ENCODE measurements at regions not wholly inside any gene's neighbourhood (a gene's known extent, or its start where the extent isn't known, plus 50 kb on each side); places are given as distances from the start of the nearest gene placed in this dataset.
A peak's percentile ranks its signal among the peaks of the same experiment; 100 is the strongest.

GRCh38 chr12:102781117-102781516, 135.9 kb downstream of the PAH start:
- no peak for DNase-seq

- DNase-seq = no peak
Measured at GRCh38 chr12:102776041-102776440, 141.0 kb downstream of the PAH start.

DNA sequence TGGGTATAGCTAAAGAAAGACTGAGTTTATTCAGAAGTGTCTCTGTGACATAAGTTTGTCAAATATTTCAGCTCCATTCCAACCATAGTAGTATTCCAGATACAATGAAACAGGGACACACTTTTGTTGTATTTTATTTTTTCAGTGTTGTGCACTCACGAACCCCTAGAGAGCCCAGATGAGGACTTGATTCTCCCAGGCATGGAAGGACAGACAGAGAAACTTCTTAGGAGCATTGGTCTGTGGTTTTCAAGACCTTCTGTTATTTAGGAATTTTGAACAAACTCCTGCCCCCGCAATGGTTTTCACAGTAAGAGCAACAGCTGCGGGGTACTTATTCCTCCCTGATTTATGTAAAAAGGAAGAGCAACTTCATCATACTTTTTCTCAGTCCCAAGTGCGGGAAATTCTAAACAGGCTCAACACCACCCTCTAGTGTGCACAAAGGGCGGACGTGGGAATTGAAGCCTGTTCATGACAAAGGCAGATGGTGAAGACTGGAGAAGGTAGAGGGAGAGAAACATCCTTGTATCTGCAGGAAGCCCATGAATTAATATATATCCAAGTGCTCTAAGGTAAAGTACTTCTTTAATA, 147.6 kb downstream of the PAH start:
- peak; percentile 63 for DNase-seq

GRCh38 chr12:102766961-102767360, 150.1 kb downstream of the PAH start:
- DNase-seq = no peak

DNA sequence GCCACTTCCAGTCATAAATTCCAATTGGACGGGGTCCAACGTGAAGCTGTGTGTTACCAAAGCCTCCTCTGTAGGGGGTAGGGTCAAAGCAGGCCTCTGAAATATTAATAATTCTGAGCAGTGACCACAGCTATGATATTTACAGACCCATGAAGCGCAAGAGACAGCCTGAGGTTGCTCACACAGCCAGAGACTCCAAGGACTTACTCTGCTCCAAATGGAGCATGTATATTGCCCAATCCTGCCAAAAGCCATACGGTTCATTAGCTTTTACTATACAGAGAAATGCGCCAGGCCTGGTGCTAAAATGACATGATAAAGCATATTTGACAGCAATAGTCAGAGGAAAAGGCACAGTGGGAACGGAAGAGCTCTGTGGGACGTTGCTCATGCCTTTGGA, 151.3 kb downstream of the PAH start:
- DNase-seq = peak; percentile 21

DNA sequence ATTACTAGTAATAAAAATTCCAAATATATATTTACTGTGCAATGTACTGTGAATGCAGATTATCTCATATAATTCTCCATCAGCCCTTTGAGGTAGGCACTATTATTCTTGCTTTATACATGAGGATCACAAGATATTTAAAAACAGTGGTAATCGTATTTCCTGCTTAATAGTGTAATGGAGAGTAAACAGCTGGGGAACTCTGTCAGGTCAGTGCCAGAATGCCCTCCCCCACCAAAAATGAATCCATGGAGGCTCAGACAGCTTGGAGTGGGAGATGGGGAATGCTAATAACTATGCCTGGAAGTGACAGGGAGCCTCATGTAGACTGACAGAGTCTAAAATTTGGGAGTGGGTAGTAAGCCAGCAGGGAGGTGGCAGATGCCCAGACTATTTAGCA, 153.6 kb downstream of the PAH start:
- DNase-seq = no peak

DNA sequence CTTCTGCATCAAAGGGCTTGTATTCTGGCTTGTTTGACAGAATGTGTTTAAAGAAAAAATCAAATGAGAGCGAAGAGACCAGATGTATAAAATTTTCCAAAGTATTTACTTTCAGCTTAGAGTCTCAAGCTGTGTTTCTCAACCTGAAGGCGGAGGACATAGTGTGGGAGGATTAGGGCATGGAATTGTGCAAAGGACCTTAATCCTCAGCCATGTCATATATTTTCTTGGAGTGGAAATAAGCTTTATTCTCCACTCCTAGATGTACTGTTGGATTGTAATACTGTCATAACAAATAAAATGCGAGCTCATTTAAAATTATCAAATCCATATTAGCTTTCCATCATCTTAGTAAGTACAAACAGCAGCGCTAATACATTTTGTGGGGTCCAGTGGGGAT, 154.0 kb downstream of the PAH start:
- no peak for DNase-seq

- no peak for DNase-seq
Measured at GRCh38 chr12:102760322-102760721, 156.7 kb downstream of the PAH start.

- no peak for DNase-seq
Measured at GRCh38 chr12:102759466-102759865, 157.6 kb downstream of the PAH start.

- DNase-seq = no peak
Measured at GRCh38 chr12:102757882-102758226, 159.2 kb downstream of the PAH start.

- no peak for DNase-seq
Measured at GRCh38 chr12:102757154-102757881, 159.7 kb downstream of the PAH start.

- DNase-seq = no peak
Measured at GRCh38 chr12:102756530-102756929, 160.5 kb downstream of the PAH start.

- DNase-seq = no peak
Measured at GRCh38 chr12:102755266-102755665, 161.8 kb downstream of the PAH start.

DNA sequence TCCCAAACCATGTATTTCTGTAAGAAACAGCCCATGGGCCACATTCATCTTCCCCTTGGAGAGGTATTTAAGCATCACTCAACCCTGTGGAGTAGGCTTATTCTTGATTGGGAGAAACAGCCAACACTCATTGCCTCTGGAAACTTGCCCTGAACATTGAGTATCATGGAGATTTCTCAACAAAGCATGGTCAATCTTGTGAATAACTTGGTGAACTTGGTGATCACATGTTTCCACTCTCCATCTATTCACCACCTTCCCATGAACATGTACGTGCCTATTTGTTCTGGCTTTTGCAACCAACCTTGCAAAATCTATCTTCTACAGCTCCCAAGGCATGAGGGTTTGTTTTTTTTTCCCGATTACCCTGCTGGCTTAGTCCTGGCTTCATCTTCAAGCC, 163.2 kb downstream of the PAH start:
- DNase-seq = no peak

- DNase-seq = no peak
Measured at GRCh38 chr12:102748704-102749103, 168.3 kb downstream of the PAH start.

DNA sequence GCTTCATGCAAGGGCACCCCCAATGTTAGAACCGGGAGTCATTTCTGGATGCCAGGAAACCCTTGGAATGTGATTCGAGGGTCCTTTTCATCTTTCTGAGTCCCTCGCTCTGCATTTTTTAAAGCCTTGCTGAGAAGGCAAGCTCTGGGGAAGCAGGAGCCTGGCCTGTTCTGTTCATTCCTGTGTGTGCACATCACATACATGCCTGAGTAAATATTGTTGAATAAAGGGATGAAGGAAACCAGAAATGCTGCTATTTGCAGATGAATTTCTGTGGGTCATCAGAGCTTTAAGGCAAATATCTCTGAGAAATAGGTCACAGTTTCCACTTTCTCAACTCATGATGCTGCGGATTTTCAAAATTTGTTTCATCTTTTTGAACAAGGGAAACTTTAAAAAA, 170.1 kb downstream of the PAH start:
- DNase-seq = no peak

DNA sequence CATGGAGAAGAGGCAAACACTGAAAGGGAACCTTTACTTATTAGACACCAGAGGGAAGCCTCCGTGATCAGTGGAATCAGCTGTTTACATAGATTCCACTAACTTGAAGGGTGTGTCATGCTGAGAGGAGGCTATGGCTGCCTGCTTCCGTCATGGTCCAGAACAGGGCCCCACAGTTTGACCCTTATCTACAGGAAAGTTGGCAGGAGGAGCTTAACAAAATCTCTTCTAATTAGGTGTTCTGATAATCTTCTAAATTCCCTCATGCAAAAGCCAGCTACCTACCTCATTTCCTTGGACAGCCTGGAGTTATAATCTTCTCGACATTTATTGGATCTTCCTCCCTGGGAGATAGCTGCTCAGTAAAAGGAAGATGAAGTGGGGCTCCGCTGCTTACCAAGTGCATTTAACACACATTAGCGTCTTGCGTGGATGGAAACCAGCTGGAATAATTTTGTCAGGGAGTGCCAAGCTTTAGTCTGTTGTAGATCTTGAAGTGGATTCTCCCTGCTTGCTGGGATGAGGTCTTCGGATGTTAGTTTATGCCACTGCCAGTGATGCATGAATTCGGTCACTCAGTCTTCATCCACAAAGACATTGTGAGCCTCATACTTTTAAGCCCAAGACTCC, 171.0 kb downstream of the PAH start:
- DNase-seq = no peak

DNA sequence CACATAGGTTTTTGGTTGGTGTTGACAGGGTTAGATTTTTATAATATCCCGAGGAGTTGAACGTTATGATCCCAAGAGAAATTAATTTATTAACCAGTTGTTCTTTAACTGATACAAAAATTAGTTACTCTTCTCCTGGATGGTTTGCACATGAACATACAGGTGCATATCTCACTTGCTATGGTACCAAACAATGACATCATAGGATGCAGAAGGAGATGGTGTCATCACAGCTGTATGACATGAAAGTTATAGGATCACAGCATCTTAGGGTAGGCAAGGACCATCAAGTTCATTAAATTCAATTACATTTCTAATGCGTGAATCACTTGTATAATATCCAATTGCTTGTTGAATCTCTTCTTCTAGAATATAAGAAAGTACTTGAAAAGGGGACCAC, 175.8 kb downstream of the PAH start:
- no peak for DNase-seq

DNA sequence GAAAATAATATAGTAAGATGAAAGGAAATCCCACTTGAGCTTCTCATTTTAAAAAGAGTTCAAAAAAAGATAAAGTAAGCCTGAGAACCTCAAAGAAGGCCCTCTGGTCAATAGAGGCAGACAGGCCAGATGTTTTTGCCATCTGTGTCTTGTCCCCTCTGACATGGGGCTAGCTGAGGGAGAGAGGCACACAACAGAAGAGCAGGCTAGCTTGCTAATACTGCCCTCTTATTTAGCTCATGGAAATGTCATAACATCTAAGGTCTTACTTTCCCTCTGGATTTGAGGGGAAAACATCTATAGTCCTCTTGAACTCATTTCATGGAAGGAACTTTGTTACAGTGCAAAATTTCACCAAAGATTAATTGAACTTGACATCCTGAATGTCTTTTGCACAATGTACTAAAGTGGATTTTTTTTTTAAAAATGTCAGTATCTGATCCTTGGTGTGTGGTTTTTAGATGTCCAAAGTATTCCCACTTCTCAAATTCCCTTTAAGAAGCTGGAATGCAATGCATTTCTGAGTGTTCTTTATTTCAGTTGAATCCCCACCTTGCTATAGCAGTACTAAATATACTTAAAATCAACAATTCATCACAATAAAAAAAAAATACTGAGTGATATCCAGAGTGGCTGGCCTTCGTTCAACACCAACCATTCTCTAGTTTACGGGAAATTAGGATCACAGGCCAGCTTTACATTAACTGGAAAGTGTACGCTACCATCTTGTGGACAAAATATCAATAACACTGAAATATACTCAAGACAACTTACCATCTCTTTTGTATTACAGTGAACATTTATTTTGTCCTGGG, 176.7 kb downstream of the PAH start:
- peak; percentile 43 for DNase-seq

- no peak for DNase-seq
Measured at GRCh38 chr12:102736328-102736727, 180.7 kb downstream of the PAH start.

GRCh38 chr12:102735104-102735503, 181.9 kb downstream of the PAH start:
- no peak for DNase-seq

GRCh38 chr12:102730996-102731395, 186.0 kb downstream of the PAH start:
- no peak for DNase-seq

GRCh38 chr12:102728506-102729242, 188.4 kb downstream of the PAH start:
- DNase-seq = no peak
